Inflammatory macrophage treated with lipopolysaccharide for 1 hour (primary cell): ENCODE measurements at regions not wholly inside any gene's neighbourhood (a gene's known extent, or its start where the extent isn't known, plus 50 kb on each side); places are given as distances from the start of the nearest gene placed in this dataset.
"Not testable (repeated sequence)": the region's sequence is repeated elsewhere in the genome, so short reads cannot be mapped to it uniquely, and the experiment has no call there.

Experiments
- DNase-seq, 2 donors: peaks; one replicate each; pipeline ENCODE4 v3.0.0-alpha.2; 2020 to 2022

DNA sequence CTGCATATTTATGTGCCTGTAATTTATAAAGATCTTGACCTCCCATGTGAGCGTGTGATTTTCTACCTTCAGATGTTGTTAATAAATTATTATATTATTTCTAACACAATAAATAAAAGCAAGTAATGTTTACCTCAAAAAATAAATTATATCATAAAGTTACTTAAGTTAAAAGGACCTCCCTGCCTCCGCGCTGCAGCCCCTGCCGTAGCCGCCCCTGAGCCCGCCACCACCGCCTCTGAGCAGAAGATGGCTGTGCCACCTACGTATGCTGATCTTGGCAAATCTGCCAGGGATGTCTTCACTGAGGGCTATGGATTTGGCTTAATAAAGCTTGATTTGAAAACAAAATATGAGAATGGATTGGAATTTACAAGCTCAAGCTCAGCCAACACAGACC is 119.6 kb upstream of the BRWD3 start:
- no peak for DNase-seq

DNA sequence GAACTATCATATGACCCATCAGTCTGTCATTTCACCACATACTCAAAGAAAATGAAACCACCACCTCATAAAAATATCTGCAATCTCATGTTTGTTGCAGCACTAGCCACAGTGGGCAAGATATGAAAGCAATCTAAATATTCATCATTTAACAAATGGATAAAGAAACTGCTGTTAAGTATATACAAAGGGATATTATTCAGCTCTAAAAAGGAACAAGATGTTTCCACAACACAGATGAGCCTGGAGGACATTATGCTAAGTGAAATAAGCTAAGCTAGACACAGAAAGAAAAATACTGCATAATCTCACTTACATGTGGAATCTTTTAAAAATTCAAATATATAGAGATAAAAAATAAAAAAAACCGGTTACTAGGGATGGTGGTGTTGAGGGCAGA is 108.2 kb upstream of the BRWD3 start:
- no peak for DNase-seq

DNA sequence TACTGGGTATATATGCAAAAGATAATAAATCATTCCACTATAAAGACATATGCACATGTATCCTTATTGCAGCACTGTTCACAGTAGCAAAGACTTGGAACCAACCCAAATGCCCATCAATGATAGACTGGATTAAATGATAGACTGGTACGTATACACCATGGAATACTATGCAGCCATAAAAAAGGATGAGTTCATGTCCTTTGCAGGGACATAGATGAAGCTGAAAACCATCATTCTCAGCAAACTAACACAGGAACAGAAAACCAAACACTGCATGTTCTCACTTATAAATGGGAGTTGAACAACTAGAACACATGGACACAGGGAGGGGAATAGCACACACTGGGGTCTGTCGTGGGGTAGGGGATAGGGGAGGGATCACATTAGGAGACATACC is 102.7 kb upstream of the BRWD3 start:
- DNase-seq: not testable (repeated sequence)

DNA sequence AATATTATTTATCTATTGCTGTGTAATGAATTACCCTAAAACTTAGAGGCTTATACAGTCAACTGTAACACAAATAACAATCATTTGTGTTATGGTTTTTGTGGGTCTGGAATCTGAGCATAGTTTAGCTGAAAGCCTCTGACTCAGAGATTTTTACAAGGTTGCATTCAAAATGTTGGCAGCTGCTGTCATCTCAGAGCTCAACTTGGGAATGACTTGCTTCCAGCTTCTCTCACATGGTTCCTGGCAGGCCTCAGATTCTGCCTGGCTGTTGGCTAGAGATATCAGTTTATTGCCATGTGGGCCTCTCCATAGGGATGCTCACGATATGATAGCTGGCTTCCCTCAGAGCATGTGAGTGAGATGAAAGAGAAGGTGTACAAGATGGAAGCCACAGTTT is 70.2 kb upstream of the BRWD3 start:
- no peak for DNase-seq

DNA sequence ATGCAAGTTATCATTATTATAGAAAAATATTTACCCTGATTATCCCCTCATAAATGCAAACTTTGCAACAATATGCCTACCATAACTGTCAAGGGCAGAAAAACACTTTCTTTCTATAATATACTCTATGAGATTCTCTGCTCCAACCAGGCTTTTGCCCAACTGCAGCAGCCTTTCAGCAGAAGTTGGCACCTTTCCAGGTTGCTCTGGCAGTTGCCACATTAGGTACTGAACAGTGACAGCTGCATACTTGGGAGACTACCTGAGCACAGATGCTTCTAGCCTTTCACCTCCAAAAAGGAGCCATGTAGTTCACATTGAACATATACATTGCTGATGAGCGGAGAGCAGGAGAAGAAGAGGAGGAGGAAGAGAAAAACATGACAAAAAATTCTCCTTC is 69.5 kb upstream of the BRWD3 start:
- no peak for DNase-seq

DNA sequence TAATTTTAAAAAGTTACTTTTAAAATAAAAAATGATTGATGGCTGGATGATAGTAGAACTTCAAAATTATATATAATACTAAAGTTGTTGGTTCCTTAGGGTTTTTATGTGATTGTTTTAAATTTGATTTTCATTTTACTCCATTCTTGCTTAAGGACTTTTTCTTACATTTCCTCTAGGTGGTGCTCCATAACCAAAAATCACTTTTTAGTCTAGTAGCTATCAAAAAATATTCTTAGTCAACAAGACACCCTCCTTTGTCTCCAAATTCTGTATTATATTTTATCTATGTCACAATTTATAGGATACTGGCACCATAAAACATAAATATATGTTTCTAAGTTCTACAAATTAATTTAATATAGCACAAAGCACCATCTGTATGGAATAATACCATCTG is 67.2 kb upstream of the BRWD3 start:
- peak; percentile 4 to 22 for DNase-seq
